ENCODE measurements at regions not wholly inside any gene's neighbourhood (a gene's known extent, or its start where the extent isn't known, plus 50 kb on each side); places are given as distances from the start of the nearest gene placed in this dataset.

- TF ChIP-seq HNF4G (IDR thresholded peaks at IDR 0.05; ENCODE audit: borderline replicate concordance, low read depth, low read length), result peak; percentile 41; the same call in 1 of the 2 replicates
- peak; percentile 84; the same call in 1 of the 2 replicates for TF ChIP-seq HNF4G (CRISPR knock-in tag; IDR thresholded peaks at IDR 0.05; ENCODE audit: borderline replicate concordance, low read depth)
- TF ChIP-seq ZNF878 (CRISPR knock-in tag; IDR thresholded peaks at IDR 0.05), result peak; percentile 72; the same call in 1 of the 2 replicates
- TF ChIP-seq KDM5B (CRISPR knock-in tag; IDR thresholded peaks at IDR 0.05; ENCODE audit: borderline replicate concordance), result peak; percentile 62; the same call in 1 of the 2 replicates
- TF ChIP-seq ZNF296 (CRISPR knock-in tag; conservative IDR thresholded peaks at IDR 0.05), result peak; percentile 83
- TF ChIP-seq IRF2 (CRISPR knock-in tag; IDR thresholded peaks at IDR 0.05), result peak; percentile 76
- no peak for TF ChIP-seq TERF1 (CRISPR knock-in tag; IDR thresholded peaks at IDR 0.05)
- TF ChIP-seq HMG20A (CRISPR knock-in tag; IDR thresholded peaks at IDR 0.05; ENCODE audit: borderline replicate concordance), result peak; percentile 66; the same call in 1 of the 2 replicates
- no peak for TF ChIP-seq U2AF2 (IDR thresholded peaks at IDR 0.05; ENCODE audit: low read depth, low read length)
- no peak for TF ChIP-seq HMGXB4 (CRISPR knock-in tag; IDR thresholded peaks at IDR 0.05; ENCODE audit: borderline replicate concordance in 1 of 2, low read depth in 1 of 2)
- TF ChIP-seq HOXD1 (CRISPR knock-in tag; IDR thresholded peaks at IDR 0.05), result peak; percentile 59; the same call in 1 of the 2 replicates
- TF ChIP-seq, protein P1, sequence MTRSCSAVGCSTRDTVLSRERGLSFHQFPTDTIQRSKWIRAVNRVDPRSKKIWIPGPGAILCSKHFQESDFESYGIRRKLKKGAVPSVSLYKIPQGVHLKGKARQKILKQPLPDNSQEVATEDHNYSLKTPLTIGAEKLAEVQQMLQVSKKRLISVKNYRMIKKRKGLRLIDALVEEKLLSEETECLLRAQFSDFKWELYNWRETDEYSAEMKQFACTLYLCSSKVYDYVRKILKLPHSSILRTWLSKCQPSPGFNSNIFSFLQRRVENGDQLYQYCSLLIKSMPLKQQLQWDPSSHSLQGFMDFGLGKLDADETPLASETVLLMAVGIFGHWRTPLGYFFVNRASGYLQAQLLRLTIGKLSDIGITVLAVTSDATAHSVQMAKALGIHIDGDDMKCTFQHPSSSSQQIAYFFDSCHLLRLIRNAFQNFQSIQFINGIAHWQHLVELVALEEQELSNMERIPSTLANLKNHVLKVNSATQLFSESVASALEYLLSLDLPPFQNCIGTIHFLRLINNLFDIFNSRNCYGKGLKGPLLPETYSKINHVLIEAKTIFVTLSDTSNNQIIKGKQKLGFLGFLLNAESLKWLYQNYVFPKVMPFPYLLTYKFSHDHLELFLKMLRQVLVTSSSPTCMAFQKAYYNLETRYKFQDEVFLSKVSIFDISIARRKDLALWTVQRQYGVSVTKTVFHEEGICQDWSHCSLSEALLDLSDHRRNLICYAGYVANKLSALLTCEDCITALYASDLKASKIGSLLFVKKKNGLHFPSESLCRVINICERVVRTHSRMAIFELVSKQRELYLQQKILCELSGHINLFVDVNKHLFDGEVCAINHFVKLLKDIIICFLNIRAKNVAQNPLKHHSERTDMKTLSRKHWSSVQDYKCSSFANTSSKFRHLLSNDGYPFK (CRISPR knock-in tag; IDR thresholded peaks at IDR 0.05; ENCODE audit: borderline replicate concordance), result peak; percentile 19; the same call in 1 of the 2 replicates
- no peak for TF ChIP-seq MED13 (CRISPR knock-in tag; IDR thresholded peaks at IDR 0.05)
- peak; percentile 16; the same call in 1 of the 2 replicates for TF ChIP-seq TGIF2 (CRISPR knock-in tag; IDR thresholded peaks at IDR 0.05)
- peak; percentile 65; the same call in 1 of the 2 replicates for TF ChIP-seq ZNF350 (CRISPR knock-in tag; IDR thresholded peaks at IDR 0.05; ENCODE audit: borderline replicate concordance, low read depth)
- TF ChIP-seq GFI1 (CRISPR knock-in tag; IDR thresholded peaks at IDR 0.05; ENCODE audit: borderline replicate concordance), result 0 out of 2 replicates have a peak, but pooled peaks have one; percentile 26
- peak; percentile 16; the same call in 1 of the 2 replicates for TF ChIP-seq ZNF274 (CRISPR knock-in tag; IDR thresholded peaks at IDR 0.05)
- no peak for TF ChIP-seq LCORL (IDR thresholded peaks at IDR 0.05)
- peak; percentile 86 for TF ChIP-seq LCORL (CRISPR knock-in tag; IDR thresholded peaks at IDR 0.05)
- no peak for TF ChIP-seq ZNF576 (CRISPR knock-in tag; IDR thresholded peaks at IDR 0.05)
- no peak for TF ChIP-seq ZNF761 (CRISPR knock-in tag; conservative IDR thresholded peaks at IDR 0.05)
- TF ChIP-seq, protein P2, sequence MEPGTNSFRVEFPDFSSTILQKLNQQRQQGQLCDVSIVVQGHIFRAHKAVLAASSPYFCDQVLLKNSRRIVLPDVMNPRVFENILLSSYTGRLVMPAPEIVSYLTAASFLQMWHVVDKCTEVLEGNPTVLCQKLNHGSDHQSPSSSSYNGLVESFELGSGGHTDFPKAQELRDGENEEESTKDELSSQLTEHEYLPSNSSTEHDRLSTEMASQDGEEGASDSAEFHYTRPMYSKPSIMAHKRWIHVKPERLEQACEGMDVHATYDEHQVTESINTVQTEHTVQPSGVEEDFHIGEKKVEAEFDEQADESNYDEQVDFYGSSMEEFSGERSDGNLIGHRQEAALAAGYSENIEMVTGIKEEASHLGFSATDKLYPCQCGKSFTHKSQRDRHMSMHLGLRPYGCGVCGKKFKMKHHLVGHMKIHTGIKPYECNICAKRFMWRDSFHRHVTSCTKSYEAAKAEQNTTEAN (CRISPR knock-in tag; conservative IDR thresholded peaks at IDR 0.05), result no peak
Observed at GRCh38 chr22:48692734-48693376, 1134.8 kb downstream of the BRD1 start (continued).

Data from HepG2 (cell line).